Cardiac muscle cell (in vitro differentiated cells and primary cell): ENCODE measurements at regions not wholly inside any gene's neighbourhood (a gene's known extent, or its start where the extent isn't known, plus 50 kb on each side); places are given as distances from the start of the nearest gene placed in this dataset.

Experiments
- DNase-seq, 2 donors: peaks; one replicate each; pipeline versions ENCODE4 v3.0.0 to v3.0.0-alpha.2; 2010 to 2017; ENCODE audit warnings: low read depth in 1 of 2, low spot score in 1 of 2
- H3K27ac ChIP-seq: fragments of 200-600 bp; sonication (generic); 2 replicates; pipeline ENCODE4 v1.5.1; 2016
- H3K27me3 ChIP-seq: fragments of 200-600 bp; sonication (generic); 2 replicates; pipeline ENCODE4 v1.6.0; 2016; ENCODE audit warnings: control low read depth
- H3K36me3 ChIP-seq: fragments of 200-600 bp; sonication (generic); 2 replicates; pipeline ENCODE4 v1.5.1; 2016; ENCODE audit warnings: control low read depth
- H3K4me1 ChIP-seq: fragments of 200-600 bp; sonication (generic); 2 replicates; pipeline ENCODE4 v1.8.1; 2017; ENCODE audit warnings: low read depth, mild to moderate bottlenecking, mixed run types
- H3K4me3 ChIP-seq: fragments of 200-600 bp; sonication (generic); 2 replicates; pipeline ENCODE4 v1.5.1; 2016; ENCODE audit warnings: mild to moderate bottlenecking
- H3K9me3 ChIP-seq: fragments of 200-600 bp; sonication (generic); 2 replicates; pipeline ENCODE4 v1.5.1; 2017; ENCODE audit warnings: low read depth, mild to moderate bottlenecking, control low read depth
- CTCF ChIP-seq: IDR thresholded peaks from 2 replicates; pipeline ENCODE4 v1.5.1; 2012; ENCODE audit warnings: low read depth, mild to moderate bottlenecking, low read length

GRCh38 chr4:170724191-170724590 lies 634.4 kb upstream of the AADAT start:
- TF ChIP-seq CTCF, result no peak
- DNase-seq, result no peak
- no peaks in the 10 kb centered on the region for H3K27me3 ChIP-seq
- H3K36me3 ChIP-seq, result no peaks in the 10 kb centered on the region
- no peak overlapping the region for H3K27ac ChIP-seq
- H3K9me3 ChIP-seq, result no peaks in the 10 kb centered on the region
- H3K4me3 ChIP-seq, result no peak overlapping the region
- H3K4me1 ChIP-seq, result no peaks in the 10 kb centered on the region

GRCh38 chr4:170723171-170723570 lies 633.4 kb upstream of the AADAT start:
- Histone ChIP-seq H3K4me3 (no peak overlapping the region), H3K27ac (no peak overlapping the region), H3K9me3 (no peaks in the 10 kb centered on the region), H3K4me1 (no peaks in the 10 kb centered on the region), H3K27me3 (no peaks in the 10 kb centered on the region), H3K36me3 (no peaks in the 10 kb centered on the region)
- DNase-seq, result no peak
- TF ChIP-seq CTCF, result no peak

GRCh38 chr4:170721812-170722373 lies 632.1 kb upstream of the AADAT start:
- no peak for TF ChIP-seq CTCF
- Histone ChIP-seq H3K4me3 (no peak overlapping the region), H3K36me3 (no peaks in the 10 kb centered on the region), H3K4me1 (no peaks in the 10 kb centered on the region), H3K27me3 (no peaks in the 10 kb centered on the region), H3K9me3 (no peaks in the 10 kb centered on the region), H3K27ac (no peak overlapping the region)
- DNase-seq, result no peak

- H3K9me3 ChIP-seq, result no peaks in the 10 kb centered on the region
- DNase-seq, result no peak
These were observed 627.1 kb upstream of the AADAT start for GRCh38 chr4:170716868-170717267.

GRCh38 chr4:170705907-170706306 lies 616.2 kb upstream of the AADAT start:
- no peaks in the 10 kb centered on the region for H3K36me3 ChIP-seq
- no peak for TF ChIP-seq CTCF
- H3K4me1 ChIP-seq, result no peaks in the 10 kb centered on the region
- H3K27me3 ChIP-seq, result no peaks in the 10 kb centered on the region
- no peaks in the 10 kb centered on the region for H3K9me3 ChIP-seq
- no peak overlapping the region for H3K27ac ChIP-seq
- no peak for DNase-seq
- no peak overlapping the region for H3K4me3 ChIP-seq

More at GRCh38 chr4:170716868-170717267, 627.1 kb upstream of the AADAT start:
- no peak overlapping the region for H3K4me3 ChIP-seq
- H3K27ac ChIP-seq, result no peak overlapping the region
- TF ChIP-seq CTCF, result no peak
- H3K27me3 ChIP-seq, result no peaks in the 10 kb centered on the region
- H3K36me3 ChIP-seq, result no peaks in the 10 kb centered on the region
- H3K4me1 ChIP-seq, result no peaks in the 10 kb centered on the region

- H3K4me3 ChIP-seq, result no peak overlapping the region
- no peaks in the 10 kb centered on the region for H3K36me3 ChIP-seq
- no peak for TF ChIP-seq CTCF
- DNase-seq, result no peak
- H3K27ac ChIP-seq, result no peak overlapping the region
- H3K9me3 ChIP-seq, result no peaks in the 10 kb centered on the region
- no peaks in the 10 kb centered on the region for H3K4me1 ChIP-seq
- H3K27me3 ChIP-seq, result no peaks in the 10 kb centered on the region
These were observed 610.3 kb upstream of the AADAT start for GRCh38 chr4:170700064-170700463.
